Astrocyte of the spinal cord (primary cell): ENCODE measurements at regions not wholly inside any gene's neighbourhood (a gene's known extent, or its start where the extent isn't known, plus 50 kb on each side); places are given as distances from the start of the nearest gene placed in this dataset.

ENCODE experiments used
- DNase-seq: peaks from one replicate; pipeline ENCODE4 v3.0.0; 2011; ENCODE audit warnings: low read depth, low spot score
- H3K4me3 ChIP-seq: 2 replicates; pipeline ENCODE4 v1.5.1; 2011; ENCODE audit warnings: low read depth, mild to moderate bottlenecking, low read length, moderate library complexity
- in situ Hi-C: cut with HindIII; loops from 2 replicates; pipeline ENCODE4 v1.10.0; 2017; ENCODE audit warnings: low sequenced_read_pairs
- TF ChIP-seq, protein P1 (sequence below): IDR thresholded peaks from 2 replicates; pipeline ENCODE4 v1.5.1; 2012; ENCODE audit warnings: low read depth, mild to moderate bottlenecking, low read length, inconsistent platforms

DNA sequence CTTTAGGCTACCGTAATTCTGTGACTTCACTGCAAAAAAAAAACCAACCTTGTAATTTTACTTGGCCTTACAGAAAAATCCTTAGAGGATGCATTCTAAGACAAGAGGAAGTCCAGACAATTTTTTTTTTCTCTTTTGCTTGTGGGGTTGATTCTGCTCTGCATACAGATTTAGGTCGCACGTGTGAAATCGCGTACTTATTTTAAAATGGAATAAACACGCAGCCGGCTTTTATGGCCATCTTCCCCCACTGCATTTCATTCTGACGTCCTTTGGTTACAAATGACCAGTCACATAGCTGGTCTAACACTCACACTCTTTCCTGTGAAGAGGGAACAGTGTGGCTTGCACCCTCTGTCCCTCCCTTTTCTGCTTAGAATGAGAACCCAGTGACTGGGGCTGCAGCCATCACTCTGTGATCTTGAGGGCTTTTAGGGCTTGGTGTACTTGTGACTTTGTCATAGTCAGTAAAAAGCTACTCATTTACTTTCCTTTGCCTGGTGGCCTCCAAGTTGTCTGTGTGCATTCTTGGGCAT, 63.6 kb upstream of the CARD11 start:
- in situ Hi-C loops, result no loop called here
- TF ChIP-seq, protein P1, sequence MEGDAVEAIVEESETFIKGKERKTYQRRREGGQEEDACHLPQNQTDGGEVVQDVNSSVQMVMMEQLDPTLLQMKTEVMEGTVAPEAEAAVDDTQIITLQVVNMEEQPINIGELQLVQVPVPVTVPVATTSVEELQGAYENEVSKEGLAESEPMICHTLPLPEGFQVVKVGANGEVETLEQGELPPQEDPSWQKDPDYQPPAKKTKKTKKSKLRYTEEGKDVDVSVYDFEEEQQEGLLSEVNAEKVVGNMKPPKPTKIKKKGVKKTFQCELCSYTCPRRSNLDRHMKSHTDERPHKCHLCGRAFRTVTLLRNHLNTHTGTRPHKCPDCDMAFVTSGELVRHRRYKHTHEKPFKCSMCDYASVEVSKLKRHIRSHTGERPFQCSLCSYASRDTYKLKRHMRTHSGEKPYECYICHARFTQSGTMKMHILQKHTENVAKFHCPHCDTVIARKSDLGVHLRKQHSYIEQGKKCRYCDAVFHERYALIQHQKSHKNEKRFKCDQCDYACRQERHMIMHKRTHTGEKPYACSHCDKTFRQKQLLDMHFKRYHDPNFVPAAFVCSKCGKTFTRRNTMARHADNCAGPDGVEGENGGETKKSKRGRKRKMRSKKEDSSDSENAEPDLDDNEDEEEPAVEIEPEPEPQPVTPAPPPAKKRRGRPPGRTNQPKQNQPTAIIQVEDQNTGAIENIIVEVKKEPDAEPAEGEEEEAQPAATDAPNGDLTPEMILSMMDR, result no peak
- H3K4me3 ChIP-seq, result no peak overlapping the region
- DNase-seq, result no peak

DNA sequence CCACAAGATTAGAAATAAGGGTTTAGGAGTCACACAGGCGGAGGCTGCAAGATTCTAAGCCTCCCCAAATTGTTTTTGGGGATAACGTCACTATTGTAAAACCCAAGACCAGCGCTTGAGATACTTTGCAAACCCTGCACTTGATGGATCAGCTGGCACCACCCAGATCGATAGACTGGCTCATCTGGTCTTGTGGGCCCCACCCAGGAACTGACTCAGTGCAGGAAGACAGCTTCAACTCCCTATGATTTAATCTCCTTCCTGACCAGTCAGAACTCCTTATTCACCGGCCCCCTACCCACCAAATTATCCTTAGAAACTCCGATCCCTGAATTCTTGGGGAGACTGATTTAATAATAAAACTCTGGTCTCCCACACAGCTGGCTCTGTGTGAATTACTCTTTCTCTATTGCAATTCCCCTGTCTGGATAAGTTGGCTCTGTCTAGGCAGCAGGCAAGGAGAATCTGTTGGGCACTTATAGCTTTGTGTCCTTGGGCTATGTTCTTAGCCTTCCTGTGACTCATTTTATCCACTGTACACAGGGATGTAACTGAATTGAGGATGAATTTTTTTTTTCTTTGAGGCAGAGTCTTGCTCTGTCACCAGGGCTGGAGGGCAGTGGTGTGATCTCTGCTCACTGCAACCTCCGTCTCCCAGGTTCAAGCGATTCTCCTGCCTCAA, 64.4 kb upstream of the CARD11 start:
- in situ Hi-C loops, result no loop called here
- no peak for DNase-seq
- H3K4me3 ChIP-seq, result no peak overlapping the region
- TF ChIP-seq, protein P1, result no peak

DNA sequence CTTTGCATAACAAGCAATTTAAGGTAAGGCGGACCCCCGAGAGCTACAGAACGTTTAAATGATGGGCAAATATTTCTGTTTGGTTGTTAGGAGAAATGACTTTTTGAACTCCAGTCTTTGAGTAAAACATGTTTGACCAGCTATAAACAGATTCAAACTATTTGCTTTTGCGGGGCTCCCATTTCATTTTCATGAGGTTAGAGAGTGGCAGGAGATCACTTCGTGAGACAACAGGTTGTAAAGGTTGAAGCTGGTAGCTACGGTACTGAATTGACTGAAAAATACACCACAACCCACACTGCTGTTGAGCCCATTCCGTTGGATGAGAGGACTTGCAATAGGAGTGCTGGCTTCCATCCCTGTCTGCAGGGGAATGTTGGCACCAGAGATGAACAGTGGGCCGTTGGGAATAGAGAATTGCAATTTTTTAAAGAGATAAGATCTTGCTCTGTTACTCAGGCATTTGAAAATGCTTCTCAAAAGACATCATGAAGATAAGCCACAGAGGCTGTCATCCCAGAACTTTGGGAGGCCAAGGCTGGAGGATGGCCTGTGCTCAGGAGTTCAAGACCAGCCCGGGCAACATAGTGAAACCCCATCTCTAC, 65.7 kb upstream of the CARD11 start:
- no peak overlapping the region for H3K4me3 ChIP-seq
- TF ChIP-seq, protein P1, result no peak
- in situ Hi-C loops, result no loop called here
- no peak for DNase-seq

DNA sequence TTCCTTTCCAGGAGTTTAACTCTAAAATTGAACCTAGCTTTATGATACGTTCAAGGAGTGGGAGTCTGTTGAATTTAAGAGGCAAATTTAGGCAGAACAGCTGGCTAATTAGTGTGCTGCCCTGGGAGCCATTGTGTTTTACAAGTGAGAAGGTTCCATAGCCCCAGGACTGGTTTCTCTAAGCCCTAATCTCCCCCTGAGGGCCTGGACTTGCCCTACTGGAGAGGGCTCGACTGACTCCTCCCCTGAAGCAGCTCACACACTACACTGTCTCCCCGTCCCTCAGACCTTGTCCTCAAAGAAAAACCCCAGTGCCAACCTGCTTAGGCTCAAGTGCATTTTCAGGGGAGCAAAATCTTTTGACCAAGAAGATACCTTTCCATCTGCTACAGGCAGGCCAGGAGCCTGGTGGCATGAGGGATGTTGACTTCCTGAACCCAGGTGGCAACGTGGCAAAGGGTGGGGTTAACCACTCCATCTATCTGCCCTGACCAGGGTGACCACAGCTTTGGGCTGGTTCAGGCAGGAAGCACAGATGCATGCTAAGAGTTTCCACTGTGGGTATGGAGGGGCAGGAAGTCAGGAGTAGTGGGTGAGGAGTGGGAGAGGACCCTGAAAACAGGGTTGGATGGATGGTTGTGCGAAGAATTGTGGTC, 68.9 kb upstream of the CARD11 start:
- no peak overlapping the region for H3K4me3 ChIP-seq
- in situ Hi-C loops, result no loop called here
- no peak for DNase-seq
- TF ChIP-seq, protein P1, result no peak

DNA sequence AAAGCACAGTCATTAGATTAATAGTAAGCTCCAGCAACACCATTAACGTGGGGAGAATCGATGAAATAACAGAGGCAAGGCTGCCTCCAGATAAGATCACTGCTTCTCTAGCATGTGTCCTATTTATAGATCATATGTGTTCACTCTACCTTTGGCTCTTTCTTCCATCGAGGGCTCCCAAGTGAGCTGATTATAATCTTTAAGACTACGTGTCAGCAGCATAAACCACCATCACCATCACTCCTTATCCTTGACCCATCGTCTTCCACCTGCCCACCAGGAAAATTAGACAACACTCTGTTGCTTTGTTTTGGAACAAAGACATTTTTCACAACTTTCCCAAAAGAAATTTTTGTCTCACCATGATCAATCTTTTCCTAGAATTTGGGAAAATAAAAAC, 71.2 kb upstream of the CARD11 start:
- H3K4me3 ChIP-seq, result no peak overlapping the region
- no peak for DNase-seq
- TF ChIP-seq, protein P1, result no peak
- in situ Hi-C loops, result no loop called here

DNA sequence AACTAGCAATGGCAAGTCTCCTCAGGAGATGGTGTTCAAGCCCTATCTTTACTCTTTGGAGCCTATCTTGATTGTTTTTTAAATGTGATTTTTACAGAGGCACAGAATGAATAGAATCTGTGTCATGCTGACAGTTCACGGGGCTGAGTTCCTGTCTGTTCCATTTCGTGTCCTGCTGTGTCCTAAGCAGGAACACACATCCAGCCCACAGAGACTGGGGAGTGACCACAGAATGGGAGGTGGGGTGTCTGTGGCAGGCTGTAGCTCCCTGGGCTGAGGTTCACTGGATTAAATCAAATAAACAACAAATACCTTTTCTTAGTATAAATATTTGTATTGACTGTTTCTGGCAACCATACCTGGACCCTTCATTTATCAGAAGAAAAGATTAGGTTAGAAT, 73.4 kb upstream of the CARD11 start:
- no peak overlapping the region for H3K4me3 ChIP-seq
- in situ Hi-C loops, result no loop called here
- TF ChIP-seq, protein P1, result no peak
- no peak for DNase-seq
